Mesenchymal stem cell (in vitro differentiated cells and primary cell): ENCODE measurements at regions not wholly inside any gene's neighbourhood (a gene's known extent, or its start where the extent isn't known, plus 50 kb on each side); places are given as distances from the start of the nearest gene placed in this dataset.

Experiments used
- DNase-seq: peaks from one replicate; pipeline ENCODE4 v3.0.0-alpha.2; 2013
- H2AFZ ChIP-seq: one replicate; pipeline ENCODE4 v1.6.1; 2013; ENCODE audit warnings: low read depth, mild to moderate bottlenecking, control low read depth, inconsistent platforms, low read length, moderate library complexity
- H2AK5ac ChIP-seq: 2 replicates; pipeline ENCODE4 v1.6.1; 2013; ENCODE audit warnings: low read length, moderate library complexity, mild to moderate bottlenecking, inconsistent platforms; ENCODE audit not compliant: severe bottlenecking
- H2BK120ac ChIP-seq: one replicate; pipeline ENCODE4 v1.6.1; 2013; ENCODE audit warnings: low read depth, mild to moderate bottlenecking, inconsistent platforms, low read length, moderate library complexity
- H2BK12ac ChIP-seq, 2 experiments: one replicate each; pipeline ENCODE4 v1.6.1; 2013; ENCODE audit warnings: inconsistent platforms in 2 of 2, low read length in 2 of 2, mild to moderate bottlenecking in 2 of 2, moderate library complexity in 2 of 2, control low read depth in 1 of 2
- H2BK15ac ChIP-seq: one replicate; pipeline ENCODE4 v1.6.1; 2013; ENCODE audit warnings: mild to moderate bottlenecking, low read depth, inconsistent platforms; ENCODE audit not compliant: poor library complexity, severe bottlenecking
- H2BK5ac ChIP-seq: 2 replicates; pipeline ENCODE4 v1.6.1; 2013; ENCODE audit warnings: low read depth, mild to moderate bottlenecking, low read length, control low read depth, inconsistent platforms; ENCODE audit not compliant: poor library complexity, severe bottlenecking
- H3K14ac ChIP-seq, 2 experiments: one replicate each; pipeline ENCODE4 v1.6.1; 2013; ENCODE audit warnings: inconsistent platforms in 2 of 2, low read length in 2 of 2, control low read depth in 1 of 2, mild to moderate bottlenecking in 1 of 2, moderate library complexity in 1 of 2
- H3K18ac ChIP-seq, 2 experiments: one replicate each; pipeline ENCODE4 v1.6.1; 2013; ENCODE audit warnings: inconsistent platforms in 2 of 2, low read length in 2 of 2, control low read depth in 1 of 2, low read depth in 1 of 2, mild to moderate bottlenecking in 1 of 2
- H3K23ac ChIP-seq, 2 experiments: one replicate each; pipeline ENCODE4 v1.6.1; 2013; ENCODE audit warnings: inconsistent platforms in 2 of 2, low read length in 2 of 2, mild to moderate bottlenecking in 2 of 2, moderate library complexity in 2 of 2, control low read depth in 1 of 2
- H3K27ac ChIP-seq: 2 replicates; pipeline ENCODE4 v1.5.1; 2013; ENCODE audit warnings: mild to moderate bottlenecking, moderate library complexity, low read length, control low read depth, inconsistent platforms; ENCODE audit not compliant: poor library complexity, severe bottlenecking
- H3K27me3 ChIP-seq, 2 experiments: 2 replicates each; pipeline versions ENCODE4 v1.6.1 to v1.7.0; 2013; ENCODE audit warnings: low read length in 2 of 2, mild to moderate bottlenecking in 2 of 2, moderate library complexity in 2 of 2, control low read depth in 1 of 2, inconsistent platforms in 1 of 2; ENCODE audit not compliant: control insufficient read depth in 1 of 2, insufficient read depth in 1 of 2
- H3K36me3 ChIP-seq, 2 experiments: 2 replicates each; pipeline versions ENCODE4 v1.6.1 to v1.7.0; 2013; ENCODE audit warnings: low read length in 2 of 2, control low read depth in 1 of 2, inconsistent platforms in 1 of 2, low read depth in 1 of 2, mild to moderate bottlenecking in 1 of 2; ENCODE audit not compliant: insufficient read depth in 2 of 2, control insufficient read depth in 1 of 2
- H3K4ac ChIP-seq, 2 experiments: one replicate each; pipeline ENCODE4 v1.6.1; 2013; ENCODE audit warnings: inconsistent platforms in 2 of 2, low read length in 2 of 2, mild to moderate bottlenecking in 2 of 2, moderate library complexity in 2 of 2, control low read depth in 1 of 2, low read depth in 1 of 2
- H3K4me1 ChIP-seq: 2 replicates; pipeline ENCODE4 v1.6.1; 2013; ENCODE audit warnings: low read depth, low read length, control low read depth; ENCODE audit not compliant: control insufficient read depth, insufficient read depth
- H3K4me2 ChIP-seq: 2 replicates; pipeline ENCODE4 v1.6.1; 2013; ENCODE audit warnings: low read length, mild to moderate bottlenecking, inconsistent platforms; ENCODE audit not compliant: poor library complexity, severe bottlenecking
- H3K4me3 ChIP-seq, 2 experiments: 2 replicates each; pipeline versions ENCODE4 v1.5.1 to v1.7.0; 2013; ENCODE audit warnings: low read length in 2 of 2, mild to moderate bottlenecking in 2 of 2, control low read depth in 1 of 2, low read depth in 1 of 2; ENCODE audit not compliant: insufficient read depth in 1 of 2
- H3K79me1 ChIP-seq: replicated peaks from 2 replicates; pipeline ENCODE4 v1.6.1; 2013; ENCODE audit warnings: mild to moderate bottlenecking, control low read depth, low read length, inconsistent platforms; ENCODE audit not compliant: poor library complexity, severe bottlenecking
- H3K9ac ChIP-seq: 2 replicates; pipeline ENCODE4 v1.7.0; 2013; ENCODE audit warnings: mild to moderate bottlenecking, low read length, moderate library complexity
- H3K9me3 ChIP-seq: 2 replicates; pipeline ENCODE4 v1.7.0; 2013; ENCODE audit warnings: mild to moderate bottlenecking, low read length; ENCODE audit not compliant: control insufficient read depth
- H4K8ac ChIP-seq: one replicate; pipeline ENCODE4 v1.6.1; 2013; ENCODE audit warnings: inconsistent platforms, mild to moderate bottlenecking, low read length, moderate library complexity
- H4K91ac ChIP-seq: one replicate; pipeline ENCODE4 v1.6.1; 2013; ENCODE audit warnings: mild to moderate bottlenecking, low read length, inconsistent platforms
- WGBS: methylation state at CpG from one replicate; pipeline ENCODE4 v1.1.7; 2013; ENCODE audit warnings: mixed read lengths; 5-methylcytosine and 5-hydroxymethylcytosine counted together

DNA sequence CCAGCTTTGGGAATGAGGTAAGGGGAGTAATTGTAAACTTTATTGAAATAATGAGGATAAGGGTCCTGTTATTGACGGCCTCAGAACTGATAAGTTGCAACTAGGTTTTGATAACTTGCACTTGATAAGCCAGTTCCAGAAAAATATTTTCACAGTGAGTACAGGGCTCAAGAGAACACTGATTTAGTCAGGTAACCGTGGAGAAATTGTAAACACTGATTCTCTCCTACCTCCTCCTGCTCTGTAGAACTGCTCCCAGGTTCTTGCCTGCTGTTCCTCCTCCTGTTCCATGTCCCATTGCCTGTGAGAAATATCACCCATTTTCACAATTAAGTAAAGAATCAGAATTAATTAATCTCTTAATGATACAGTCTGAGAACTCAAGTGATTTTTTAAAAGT, 55.0 kb upstream of the CXXC4 start:
- no peak overlapping the region for H2BK12ac ChIP-seq
- no peak overlapping the region for H4K91ac ChIP-seq
- peaks cover 2% of the 10 kb centered on the region for H3K9me3 ChIP-seq
- no peak overlapping the region for H3K4me2 ChIP-seq
- H2BK5ac ChIP-seq, result no peak overlapping the region
- no peaks in the 10 kb centered on the region for H3K79me1 ChIP-seq
- H3K23ac ChIP-seq, result no peak overlapping the region
- no peak overlapping the region for H2AFZ ChIP-seq
- no peak for DNase-seq
- WGBS, result 93% methylated on average over 2 of the region's 2 CpGs
- H3K27me3 ChIP-seq, result no peaks in the 10 kb centered on the region
- H2BK120ac ChIP-seq, result no peak overlapping the region
- H3K4me1 ChIP-seq, result no peaks in the 10 kb centered on the region
- H3K36me3 ChIP-seq, result no peaks in the 10 kb centered on the region
- H3K27ac ChIP-seq, result no peak overlapping the region
- no peak overlapping the region for H4K8ac ChIP-seq
- no peak overlapping the region for H3K4ac ChIP-seq
- H3K14ac ChIP-seq, result no peak overlapping the region
- H3K9ac ChIP-seq, result no peak overlapping the region
- H2AK5ac ChIP-seq, result no peak overlapping the region
- no peak overlapping the region for H3K4me3 ChIP-seq
- no peak overlapping the region for H3K18ac ChIP-seq
- H2BK15ac ChIP-seq, result no peak overlapping the region

- Histone ChIP-seq H3K9ac (no peak overlapping the region), H3K14ac (no peak overlapping the region), H2AFZ (no peak overlapping the region), H2BK12ac (no peak overlapping the region), H2BK15ac (no peak overlapping the region), H3K23ac (no peak overlapping the region), H3K79me1 (no peaks in the 10 kb centered on the region), H3K4me3 (no peak overlapping the region), H4K91ac (no peak overlapping the region), H3K4me2 (no peak overlapping the region), H3K4ac (no peak overlapping the region), H4K8ac (no peak overlapping the region), H3K9me3 (peaks cover 3% of the 10 kb centered on the region), H3K36me3 (no peaks in the 10 kb centered on the region), H2BK5ac (no peak overlapping the region), H3K27me3 (no peaks in the 10 kb centered on the region), H3K4me1 (no peaks in the 10 kb centered on the region), H3K18ac (no peak overlapping the region), H3K27ac (no peak overlapping the region), H2AK5ac (no peak overlapping the region), H2BK120ac (no peak overlapping the region)
- WGBS, result no CpG with 5 or more reads among the region's 1 CpG
- DNase-seq, result no peak
These were observed 64.8 kb upstream of the CXXC4 start for GRCh38 chr4:104559502-104559901.

DNA sequence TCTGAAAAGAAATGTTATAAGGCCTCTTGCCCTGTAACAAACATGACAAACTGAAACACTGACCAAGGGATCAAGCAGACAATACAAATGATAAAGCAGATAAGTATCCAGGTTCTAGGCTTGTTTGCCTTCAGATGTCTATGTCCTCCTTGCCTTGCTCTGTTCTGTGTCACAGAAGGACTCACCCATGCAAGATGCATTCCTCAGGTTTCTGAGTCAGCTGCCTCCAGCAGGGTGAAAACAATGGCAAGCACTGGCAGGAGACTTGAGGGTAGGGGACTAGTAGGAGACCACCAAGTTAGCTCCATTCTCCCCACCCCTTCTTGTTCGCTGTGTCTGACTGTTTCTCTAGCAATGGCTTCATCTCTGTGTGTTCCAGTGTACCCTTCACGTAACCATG, 76.6 kb upstream of the CXXC4 start:
- H2BK12ac ChIP-seq, result no peak overlapping the region
- H3K9ac ChIP-seq, result no peak overlapping the region
- no peak overlapping the region for H2BK5ac ChIP-seq
- no peak overlapping the region for H3K4me3 ChIP-seq
- peaks cover 7% of the 10 kb centered on the region for H3K9me3 ChIP-seq
- no peak overlapping the region for H3K18ac ChIP-seq
- H3K36me3 ChIP-seq, result no peaks in the 10 kb centered on the region
- no peak for DNase-seq
- no peak overlapping the region for H4K91ac ChIP-seq
- H3K27ac ChIP-seq, result no peak overlapping the region
- no peak overlapping the region for H2AK5ac ChIP-seq
- H4K8ac ChIP-seq, result no peak overlapping the region
- H3K4me1 ChIP-seq, result no peaks in the 10 kb centered on the region
- H2BK15ac ChIP-seq, result no peak overlapping the region
- H3K14ac ChIP-seq, result no peak overlapping the region
- H3K27me3 ChIP-seq, result no peaks in the 10 kb centered on the region
- no peaks in the 10 kb centered on the region for H3K79me1 ChIP-seq
- 100% methylated on average over 2 of the region's 2 CpGs for WGBS
- no peak overlapping the region for H3K4me2 ChIP-seq
- H3K23ac ChIP-seq, result no peak overlapping the region
- H2AFZ ChIP-seq, result no peak overlapping the region
- no peak overlapping the region for H3K4ac ChIP-seq
- no peak overlapping the region for H2BK120ac ChIP-seq

DNA sequence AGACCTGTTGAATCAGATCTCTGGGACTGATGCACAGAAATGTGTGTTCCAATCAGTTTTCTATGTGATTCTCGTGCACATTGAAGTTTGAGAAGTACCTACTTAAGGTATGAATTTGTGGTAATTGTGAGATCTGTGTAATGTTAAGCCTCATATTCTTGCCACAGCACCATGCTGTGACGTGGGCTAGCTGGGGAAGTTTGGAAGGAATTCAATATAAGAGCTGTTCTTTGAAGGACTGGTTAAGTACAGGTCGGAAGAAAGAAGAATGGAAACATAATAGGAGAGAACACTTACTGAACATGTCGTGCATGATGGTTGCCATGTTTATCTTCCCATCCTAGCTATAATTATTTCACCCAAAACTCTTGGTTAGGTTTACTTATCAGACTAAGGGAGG, 79.7 kb upstream of the CXXC4 start:
- H3K79me1 ChIP-seq, result no peaks in the 10 kb centered on the region
- 81% methylated on average over 3 of the region's 4 CpGs for WGBS

More for the DNA sequence above, 79.7 kb upstream of the CXXC4 start:
- no peak overlapping the region for H2AFZ ChIP-seq
- no peak overlapping the region for H2BK120ac ChIP-seq
- H3K18ac ChIP-seq, result no peak overlapping the region
- no peak overlapping the region for H3K23ac ChIP-seq
- no peak overlapping the region for H3K9ac ChIP-seq
- DNase-seq, result no peak
- no peak overlapping the region for H4K91ac ChIP-seq
- no peak overlapping the region for H2AK5ac ChIP-seq
- no peak overlapping the region for H2BK12ac ChIP-seq
- H3K4me3 ChIP-seq, result no peak overlapping the region
- no peak overlapping the region for H3K14ac ChIP-seq
- H3K36me3 ChIP-seq, result no peaks in the 10 kb centered on the region
- H2BK15ac ChIP-seq, result no peak overlapping the region
- H3K27ac ChIP-seq, result no peak overlapping the region
- H3K4me2 ChIP-seq, result no peak overlapping the region
- no peaks in the 10 kb centered on the region for H3K27me3 ChIP-seq
- no peak overlapping the region for H2BK5ac ChIP-seq
- H3K4me1 ChIP-seq, result no peaks in the 10 kb centered on the region
- no peak overlapping the region for H4K8ac ChIP-seq
- H3K4ac ChIP-seq, result no peak overlapping the region
- H3K9me3 ChIP-seq, result peaks cover under 1% of the 10 kb centered on the region
